Lower leg skin (tissue), 4 donors: ENCODE measurements at regions not wholly inside any gene's neighbourhood (a gene's known extent, or its start where the extent isn't known, plus 50 kb on each side); places are given as distances from the start of the nearest gene placed in this dataset.
A peak's percentile ranks its signal among the peaks of the same experiment; 100 is the strongest.

Source experiments
- DNase-seq, 2 donors: peaks; one replicate each; pipeline ENCODE4 v3.0.0-alpha.2; 2019; ENCODE audit warnings: low spot score in 2 of 2
- H3K4me3 ChIP-seq: fragments of 200-600 bp; sonication (generic); 2 replicates; pipeline ENCODE4 v1.5.1; 2017; ENCODE audit warnings: mild to moderate bottlenecking, low read depth; ENCODE audit not compliant: poor library complexity, severe bottlenecking
- CTCF ChIP-seq, 3 donors: fragments of 450-650 bp; IDR thresholded peaks; one replicate each; pipeline ENCODE4 v1.5.1; 2016; ENCODE audit warnings: antibody characterized with exemption in 3 of 3, mild to moderate bottlenecking in 3 of 3, moderate library complexity in 2 of 3
- POLR2A ChIP-seq, 2 donors: fragments of 450-650 bp; IDR thresholded peaks; one replicate each; pipeline ENCODE4 v1.6.1; 2016 to 2017; ENCODE audit warnings: antibody characterized with exemption in 2 of 2, mild to moderate bottlenecking in 1 of 2, moderate library complexity in 1 of 2
- WGBS, 2 donors: methylation state at CpG; one replicate each; pipeline ENCODE4 v1.1.5; 2018; 5-methylcytosine and 5-hydroxymethylcytosine counted together
- intact Hi-C: fragments of 100-400 bp; cut with DNase I; formaldehyde crosslinking; loops from one replicate; pipeline ENCODE4 v1.15.0; 2023; ENCODE audit warnings: low total_unique reads

DNA sequence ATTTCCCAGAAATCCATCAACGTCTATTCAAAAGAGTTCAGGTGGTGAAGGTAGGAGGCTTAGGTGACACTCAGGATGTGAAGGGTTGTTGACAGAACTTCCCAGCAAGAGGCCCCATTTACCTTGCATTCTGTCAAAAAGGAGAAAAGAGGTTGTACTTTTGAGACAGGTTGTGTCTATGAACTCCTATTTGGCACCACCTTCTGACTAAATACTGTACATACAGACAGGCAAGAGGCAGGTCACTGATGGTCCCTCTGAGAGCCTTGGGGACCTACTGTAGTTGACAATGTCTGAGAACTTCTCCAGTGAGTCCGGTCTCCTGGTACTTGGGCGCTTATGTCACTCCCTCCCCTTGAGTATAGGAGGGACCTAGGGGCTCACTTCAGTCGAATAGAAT is 479.3 kb upstream of the ZFHX3 start:
- TF ChIP-seq CTCF (IDR thresholded peaks at IDR 0.05) (no peak), POLR2A (IDR thresholded peaks at IDR 0.05) (no peak)
- intact Hi-C loops: no loop called here
- no peak for DNase-seq
- 79 to 85% methylated on average over 4 of the region's 4 CpGs for WGBS, 2 donors
- H3K4me3 ChIP-seq: no peak overlapping the region

GRCh38 chr16:73526011-73526804 is 478.3 kb upstream of the ZFHX3 start:
- intact Hi-C loops: no loop called here
- TF ChIP-seq CTCF (IDR thresholded peaks at IDR 0.05) (no peak), POLR2A (IDR thresholded peaks at IDR 0.05) (no peak)
- no peak overlapping the region for H3K4me3 ChIP-seq
- DNase-seq: no peak
- 84 to 90% methylated on average over 13 of the region's 13 CpGs for WGBS, 2 donors

DNA sequence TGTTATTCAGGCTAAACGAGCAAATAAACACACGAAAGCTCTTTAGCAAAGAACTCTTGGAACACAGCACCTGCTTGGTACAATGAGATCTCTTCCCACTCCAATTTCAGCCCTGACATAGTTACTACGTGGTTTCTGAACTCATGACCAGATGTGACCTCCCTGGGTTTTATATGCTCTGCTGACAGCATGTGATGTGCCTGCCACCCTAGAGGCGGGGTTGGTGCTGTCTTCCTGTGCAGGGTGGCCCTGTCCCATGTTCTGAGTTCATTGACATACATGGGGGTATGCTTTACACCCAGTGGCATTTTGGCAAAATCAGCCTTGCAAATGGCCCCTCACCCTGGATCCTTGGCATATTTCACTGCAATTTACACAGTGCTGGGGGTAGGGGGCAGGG is 475.3 kb upstream of the ZFHX3 start:
- intact Hi-C loops: no loop called here
- H3K4me3 ChIP-seq: no peak overlapping the region
- WGBS, 2 donors: 79% methylated on average over 4 of the region's 4 CpGs
- DNase-seq: no peak
- TF ChIP-seq POLR2A (IDR thresholded peaks at IDR 0.05) (no peak), CTCF (IDR thresholded peaks at IDR 0.05) (no peak)

GRCh38 chr16:73521499-73521898 is 473.6 kb upstream of the ZFHX3 start:
- TF ChIP-seq CTCF (IDR thresholded peaks at IDR 0.05): no peak
- TF ChIP-seq POLR2A (IDR thresholded peaks at IDR 0.05): no peak
- intact Hi-C loops: no loop called here
- no peak for DNase-seq
- no peak overlapping the region for H3K4me3 ChIP-seq
- WGBS, 2 donors: 94 to 97% methylated on average over 4 of the region's 4 CpGs

DNA sequence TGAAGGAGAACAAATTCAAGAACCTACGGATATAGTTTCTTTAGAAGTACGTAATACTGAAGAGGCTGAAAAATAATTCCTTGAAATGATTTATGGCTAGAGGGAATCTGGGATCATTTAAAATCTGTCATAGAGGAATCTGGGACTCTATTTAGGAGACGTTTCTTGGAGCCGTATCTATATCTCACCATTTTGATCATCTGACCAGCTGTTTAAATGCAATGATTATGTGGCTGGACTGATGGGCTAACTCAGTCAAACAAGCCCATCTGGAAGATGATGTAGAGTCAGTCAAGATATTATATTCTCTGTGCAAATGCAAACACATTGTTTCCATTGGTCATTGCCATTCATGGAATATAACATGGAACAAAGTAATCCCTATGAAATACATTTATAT is 467.7 kb upstream of the ZFHX3 start:
- 52 to 60% methylated on average over 4 of the region's 4 CpGs for WGBS, 2 donors
- DNase-seq: no peak
- intact Hi-C loops: no loop called here
- TF ChIP-seq POLR2A (IDR thresholded peaks at IDR 0.05): no peak
- no peak for TF ChIP-seq CTCF (IDR thresholded peaks at IDR 0.05)
- no peak overlapping the region for H3K4me3 ChIP-seq

DNA sequence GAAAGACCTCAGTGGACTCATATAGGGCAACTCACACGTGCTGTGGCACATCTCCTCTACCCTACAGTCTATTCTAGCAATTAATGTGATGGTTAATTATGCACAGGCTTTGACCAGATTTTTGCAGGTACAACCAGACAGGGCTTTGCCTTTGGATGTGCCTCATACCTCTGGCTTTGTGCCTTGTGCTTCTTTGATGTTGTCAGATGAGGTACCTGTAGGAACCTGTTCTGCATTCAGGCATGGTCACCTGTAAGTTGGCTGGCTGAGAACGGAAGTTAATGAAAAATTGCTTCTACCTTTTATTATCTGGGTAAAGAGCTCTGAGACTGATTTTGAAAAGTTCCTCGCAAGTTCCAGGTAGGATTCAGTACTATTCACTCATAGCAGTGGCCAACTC is 462.9 kb upstream of the ZFHX3 start:
- intact Hi-C loops: no loop called here
- DNase-seq: peak in 1 of 2 donors; percentile 26
- 51 to 58% methylated on average over 3 of the region's 3 CpGs for WGBS, 2 donors
- H3K4me3 ChIP-seq: no peak overlapping the region
- TF ChIP-seq CTCF (IDR thresholded peaks at IDR 0.05) (no peak), POLR2A (IDR thresholded peaks at IDR 0.05) (no peak)
